ENCODE measurements at regions not wholly inside any gene's neighbourhood (a gene's known extent, or its start where the extent isn't known, plus 50 kb on each side); places are given as distances from the start of the nearest gene placed in this dataset.

DNA sequence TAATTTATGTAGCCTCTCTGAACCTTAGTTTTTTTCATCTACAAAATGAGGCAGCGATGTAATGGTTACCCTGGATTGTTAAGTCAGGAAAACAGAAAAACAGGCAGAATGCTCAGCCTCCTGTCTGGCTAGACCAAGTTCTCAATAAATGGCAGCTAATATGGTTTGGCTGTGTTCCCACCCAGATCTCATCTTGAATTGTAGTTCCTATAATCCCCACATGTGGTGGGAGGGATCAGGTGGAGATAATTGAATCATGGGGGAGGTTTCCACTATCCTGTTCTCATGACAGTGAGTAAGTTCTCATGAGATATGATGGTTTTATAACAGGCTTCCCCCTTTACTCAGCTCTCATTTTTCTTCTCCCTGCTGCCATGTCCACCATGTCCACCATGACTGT lies 220.0 kb downstream of the CMPK2 start:
- TF ChIP-seq, protein P1, sequence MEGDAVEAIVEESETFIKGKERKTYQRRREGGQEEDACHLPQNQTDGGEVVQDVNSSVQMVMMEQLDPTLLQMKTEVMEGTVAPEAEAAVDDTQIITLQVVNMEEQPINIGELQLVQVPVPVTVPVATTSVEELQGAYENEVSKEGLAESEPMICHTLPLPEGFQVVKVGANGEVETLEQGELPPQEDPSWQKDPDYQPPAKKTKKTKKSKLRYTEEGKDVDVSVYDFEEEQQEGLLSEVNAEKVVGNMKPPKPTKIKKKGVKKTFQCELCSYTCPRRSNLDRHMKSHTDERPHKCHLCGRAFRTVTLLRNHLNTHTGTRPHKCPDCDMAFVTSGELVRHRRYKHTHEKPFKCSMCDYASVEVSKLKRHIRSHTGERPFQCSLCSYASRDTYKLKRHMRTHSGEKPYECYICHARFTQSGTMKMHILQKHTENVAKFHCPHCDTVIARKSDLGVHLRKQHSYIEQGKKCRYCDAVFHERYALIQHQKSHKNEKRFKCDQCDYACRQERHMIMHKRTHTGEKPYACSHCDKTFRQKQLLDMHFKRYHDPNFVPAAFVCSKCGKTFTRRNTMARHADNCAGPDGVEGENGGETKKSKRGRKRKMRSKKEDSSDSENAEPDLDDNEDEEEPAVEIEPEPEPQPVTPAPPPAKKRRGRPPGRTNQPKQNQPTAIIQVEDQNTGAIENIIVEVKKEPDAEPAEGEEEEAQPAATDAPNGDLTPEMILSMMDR (conservative IDR thresholded peaks at IDR 0.05) = no peak
- no peak for TF ChIP-seq EZH2 (IDR thresholded peaks at IDR 0.05; ENCODE audit: low read depth)

All from PC-9 (cell line).